SK-N-SH (cell line): ENCODE measurements at regions not wholly inside any gene's neighbourhood (a gene's known extent, or its start where the extent isn't known, plus 50 kb on each side); places are given as distances from the start of the nearest gene placed in this dataset.

Experiments used
- CTCF ChIA-PET: fragments of 300-600, 350-600 bp; formaldehyde crosslinking; extraction: SDS; loops from one replicate; lab custom pipeline; 2021; lab: Yijun Ruan, JAX
- POLR2A ChIA-PET: fragments of 350-600 bp; sonication (Branson Sonifier 250); formaldehyde crosslinking; extraction: SDS; loops from one replicate; lab custom pipeline; 2020; ENCODE audit warnings: antibody characterized with exemption, inconsistent platforms; lab: Yijun Ruan, JAX
- DNase-seq: peaks from one replicate; pipeline ENCODE4 v3.0.0; 2012
- H2AFZ ChIP-seq: fragments of 200-600 bp; sonication (generic); 2 replicates; pipeline ENCODE4 v1.8.1; 2016; ENCODE audit warnings: antibody characterized with exemption, mild to moderate bottlenecking, low read depth
- H3F3A ChIP-seq: fragments of 200-600 bp; sonication (generic); replicated peaks from 2 replicates; pipeline ENCODE3; 2016; ENCODE audit warnings: antibody characterized with exemption, mild to moderate bottlenecking; ENCODE audit not compliant: insufficient read depth
- H3K27ac ChIP-seq, 2 experiments: fragments of 200-500 bp in 1 of 2; fragments of 200-600 bp in 1 of 2; sonication (Bioruptor generic) in 1 of 2; sonication (generic), shearing (Covaris generic) in 1 of 2; 2 replicates each; pipeline versions ENCODE4 v1.5.1 to v1.6.1; 2014 to 2016; ENCODE audit warnings: low read depth in 2 of 2, inconsistent platforms in 1 of 2, low read length in 1 of 2, mild to moderate bottlenecking in 1 of 2, mixed read lengths in 1 of 2
- H3K27me3 ChIP-seq: fragments of 200-600 bp; sonication (generic), shearing (Covaris generic); 2 replicates; pipeline ENCODE4 v1.6.1; 2016; ENCODE audit warnings: mixed run types; ENCODE audit not compliant: insufficient read depth
- H3K36me3 ChIP-seq, 2 experiments: fragments of 200-500 bp in 1 of 2; fragments of 200-600 bp in 1 of 2; sonication (Bioruptor generic) in 1 of 2; sonication (generic) in 1 of 2; replicated peaks in 1 of 2; 2 replicates each; pipeline versions ENCODE3 to v1.5.1; 2014 to 2016; ENCODE audit warnings: low read length in 1 of 2, mild to moderate bottlenecking in 1 of 2; ENCODE audit not compliant: insufficient read depth in 2 of 2, control insufficient read depth in 1 of 2
- H3K4me1 ChIP-seq, 2 experiments: fragments of 200-500 bp in 1 of 2; fragments of 200-600 bp in 1 of 2; sonication (Bioruptor generic) in 1 of 2; sonication (generic), shearing (Covaris generic) in 1 of 2; 2 replicates each; pipeline versions ENCODE4 v1.5.1 to v1.6.1; 2014 to 2016; ENCODE audit warnings: low read depth in 1 of 2, low read length in 1 of 2, mixed run types in 1 of 2; ENCODE audit not compliant: insufficient read depth in 2 of 2, control insufficient read depth in 1 of 2
- H3K4me2 ChIP-seq: fragments of 200-600 bp; sonication (generic), shearing (Covaris generic); 2 replicates; pipeline ENCODE4 v1.6.1; 2017; ENCODE audit warnings: mixed run types
- H3K4me3 ChIP-seq, 2 experiments: fragments of 200-500 bp in 1 of 2; fragments of 200-600 bp in 1 of 2; sonication (Bioruptor generic) in 1 of 2; sonication (generic), shearing (Covaris generic) in 1 of 2; 2 replicates each; pipeline versions ENCODE4 v1.5.1 to v1.8.1; 2014 to 2016; ENCODE audit warnings: low read depth in 2 of 2, inconsistent platforms in 1 of 2, low read length in 1 of 2, mild to moderate bottlenecking in 1 of 2, mixed read lengths in 1 of 2, moderate library complexity in 1 of 2
- H3K79me2 ChIP-seq: fragments of 200-600 bp; sonication (generic); 2 replicates; pipeline ENCODE4 v1.8.1; 2017; ENCODE audit warnings: mild to moderate bottlenecking; ENCODE audit not compliant: insufficient read depth
- H3K9ac ChIP-seq: fragments of 200-600 bp; sonication (generic); 2 replicates; pipeline ENCODE4 v1.6.1; 2017; ENCODE audit warnings: mixed run types
- H3K9me2 ChIP-seq: fragments of 200-600 bp; sonication (generic); 2 replicates; pipeline ENCODE4 v1.6.1; 2017; ENCODE audit warnings: mixed run types
- H3K9me3 ChIP-seq: fragments of 200-600 bp; sonication (generic); 2 replicates; pipeline ENCODE4 v1.6.1; 2017; ENCODE audit warnings: mixed run types, mild to moderate bottlenecking, moderate library complexity
- H4K20me1 ChIP-seq: fragments of 200-600 bp; sonication (generic); 2 replicates; pipeline ENCODE4 v1.6.1; 2017; ENCODE audit warnings: mild to moderate bottlenecking, mixed run types; ENCODE audit not compliant: insufficient read depth
- CHD2 ChIP-seq: fragments of 150-350 bp; IDR thresholded peaks from 2 replicates; pipeline ENCODE4 v1.6.1; 2018; ENCODE audit warnings: low read length; ENCODE audit not compliant: partially characterized antibody
- ELF1 ChIP-seq: IDR thresholded peaks from 2 replicates; pipeline ENCODE4 v1.4.0; 2012
- EZH2phosphoT487 ChIP-seq: fragments of 200-600 bp; sonication (generic); IDR thresholded peaks from 2 replicates; pipeline ENCODE4 v1.6.1; 2017; ENCODE audit warnings: low read depth, mixed run types, mild to moderate bottlenecking, antibody characterized with exemption, moderate library complexity, borderline replicate concordance
- FOXM1 ChIP-seq: IDR thresholded peaks from 2 replicates; pipeline ENCODE4 v1.4.0; 2012; ENCODE audit warnings: low read depth, mild to moderate bottlenecking
- GABPA ChIP-seq: IDR thresholded peaks from 2 replicates; pipeline ENCODE4 v1.4.0; 2012; ENCODE audit warnings: low read depth, mild to moderate bottlenecking
- GATA2 ChIP-seq: sonication (generic); formaldehyde crosslinking; IDR thresholded peaks from 2 replicates; pipeline ENCODE4 v1.5.0; 2020; ENCODE audit warnings: mild to moderate bottlenecking, missing genetic modification reagents
- MXI1 ChIP-seq: IDR thresholded peaks from 2 replicates; pipeline ENCODE4 v1.6.1; 2012; ENCODE audit warnings: mild to moderate bottlenecking, low read depth, low read length, improper control_type of control experiment
- NRF1 ChIP-seq: IDR thresholded peaks from 2 replicates; pipeline ENCODE4 v1.6.1; 2012; ENCODE audit warnings: low read depth, mild to moderate bottlenecking, low read length
- POLR2AphosphoS5 ChIP-seq: IDR thresholded peaks from 2 replicates; pipeline ENCODE4 v1.6.1; 2012; ENCODE audit warnings: low read depth, low read length
- RFX5 ChIP-seq: IDR thresholded peaks from 2 replicates; pipeline ENCODE4 v1.6.1; 2012; ENCODE audit warnings: mild to moderate bottlenecking, improper control_type of control experiment, low read length
- RXRA ChIP-seq: IDR thresholded peaks from 2 replicates; pipeline ENCODE4 v1.4.0; 2012; ENCODE audit warnings: low read depth, mild to moderate bottlenecking, borderline replicate concordance
- SMC3 ChIP-seq: IDR thresholded peaks from 2 replicates; pipeline ENCODE4 v1.6.1; 2012; ENCODE audit warnings: low read depth, low read length, improper control_type of control experiment
- TAF1 ChIP-seq: IDR thresholded peaks from 2 replicates; pipeline ENCODE4 v1.6.1; 2012; ENCODE audit warnings: low read depth, mild to moderate bottlenecking, low read length, moderate library complexity, borderline replicate concordance
- TEAD4 ChIP-seq: IDR thresholded peaks from 2 replicates; pipeline ENCODE4 v1.4.0; 2012; ENCODE audit warnings: mild to moderate bottlenecking, borderline replicate concordance; ENCODE audit not compliant: insufficient read depth
- WGBS: methylation state at CpG from one replicate; pipeline ENCODE4 v1.1.6; 2017; ENCODE audit warnings: low lambda C conversion rate; 5-methylcytosine and 5-hydroxymethylcytosine counted together
- TF ChIP-seq, protein P1 (sequence below): IDR thresholded peaks from 2 replicates; pipeline ENCODE4 v1.4.0; 2012; ENCODE audit warnings: low read depth
- TF ChIP-seq, protein P2 (sequence below): IDR thresholded peaks from 2 replicates; pipeline ENCODE4 v1.6.1; 2012; ENCODE audit warnings: mild to moderate bottlenecking, low read depth, low read length, moderate library complexity
- TF ChIP-seq, protein P3 (sequence below): fragments of 150-350 bp; IDR thresholded peaks from 2 replicates; pipeline ENCODE4 v1.6.1; 2017; ENCODE audit warnings: antibody characterized with exemption, low read length, low read depth, borderline replicate concordance

DNA sequence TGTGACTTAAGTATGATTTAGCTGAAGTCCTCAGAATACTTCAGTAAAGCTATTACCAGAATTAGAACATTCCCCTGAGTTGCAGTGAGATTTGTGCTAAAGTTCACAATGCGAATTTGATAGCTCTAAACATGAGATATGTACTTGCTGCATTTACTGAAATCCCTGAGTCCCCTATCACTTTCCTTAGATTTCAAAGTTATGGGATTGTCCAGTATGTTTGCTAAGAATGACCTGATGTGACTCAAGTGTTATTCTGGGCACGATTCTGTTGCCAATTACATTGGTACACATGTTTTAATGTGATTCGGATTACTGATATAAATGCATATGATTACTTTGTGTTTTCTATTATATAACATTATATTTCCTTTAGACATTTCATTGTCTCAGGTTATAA, 91.3 kb upstream of the AMOT start:
- H3K4me3 ChIP-seq, result no peak overlapping the region
- H3K4me2 ChIP-seq, result no peak overlapping the region
- H2AFZ ChIP-seq, result no peak overlapping the region
- H3K36me3 ChIP-seq, result no peaks in the 10 kb centered on the region
- H3K27ac ChIP-seq, result no peak overlapping the region
- no peaks in the 10 kb centered on the region for H3K9me3 ChIP-seq
- H3K4me1 ChIP-seq, result no peaks in the 10 kb centered on the region
- no peak overlapping the region for H3K9ac ChIP-seq
- POLR2A ChIA-PET, result no interaction called here
- H3K27me3 ChIP-seq, result 0 out of 2 replicates have a peak, but pooled peaks cover 4% of the 10 kb centered on the region
- no peaks in the 10 kb centered on the region for H3K9me2 ChIP-seq
- WGBS, result 16% methylated on average over 3 of the region's 3 CpGs
- CTCF ChIA-PET, result no interaction called here
- H3K79me2 ChIP-seq, result no peaks in the 10 kb centered on the region
- H4K20me1 ChIP-seq, result no peaks in the 10 kb centered on the region
- H3F3A ChIP-seq, result no peaks in the 10 kb centered on the region
- TF ChIP-seq, protein P1, sequence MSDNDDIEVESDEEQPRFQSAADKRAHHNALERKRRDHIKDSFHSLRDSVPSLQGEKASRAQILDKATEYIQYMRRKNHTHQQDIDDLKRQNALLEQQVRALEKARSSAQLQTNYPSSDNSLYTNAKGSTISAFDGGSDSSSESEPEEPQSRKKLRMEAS, result no peak
- TF ChIP-seq ELF1, result no peak
- no peak for TF ChIP-seq MXI1
- TF ChIP-seq, protein P2, sequence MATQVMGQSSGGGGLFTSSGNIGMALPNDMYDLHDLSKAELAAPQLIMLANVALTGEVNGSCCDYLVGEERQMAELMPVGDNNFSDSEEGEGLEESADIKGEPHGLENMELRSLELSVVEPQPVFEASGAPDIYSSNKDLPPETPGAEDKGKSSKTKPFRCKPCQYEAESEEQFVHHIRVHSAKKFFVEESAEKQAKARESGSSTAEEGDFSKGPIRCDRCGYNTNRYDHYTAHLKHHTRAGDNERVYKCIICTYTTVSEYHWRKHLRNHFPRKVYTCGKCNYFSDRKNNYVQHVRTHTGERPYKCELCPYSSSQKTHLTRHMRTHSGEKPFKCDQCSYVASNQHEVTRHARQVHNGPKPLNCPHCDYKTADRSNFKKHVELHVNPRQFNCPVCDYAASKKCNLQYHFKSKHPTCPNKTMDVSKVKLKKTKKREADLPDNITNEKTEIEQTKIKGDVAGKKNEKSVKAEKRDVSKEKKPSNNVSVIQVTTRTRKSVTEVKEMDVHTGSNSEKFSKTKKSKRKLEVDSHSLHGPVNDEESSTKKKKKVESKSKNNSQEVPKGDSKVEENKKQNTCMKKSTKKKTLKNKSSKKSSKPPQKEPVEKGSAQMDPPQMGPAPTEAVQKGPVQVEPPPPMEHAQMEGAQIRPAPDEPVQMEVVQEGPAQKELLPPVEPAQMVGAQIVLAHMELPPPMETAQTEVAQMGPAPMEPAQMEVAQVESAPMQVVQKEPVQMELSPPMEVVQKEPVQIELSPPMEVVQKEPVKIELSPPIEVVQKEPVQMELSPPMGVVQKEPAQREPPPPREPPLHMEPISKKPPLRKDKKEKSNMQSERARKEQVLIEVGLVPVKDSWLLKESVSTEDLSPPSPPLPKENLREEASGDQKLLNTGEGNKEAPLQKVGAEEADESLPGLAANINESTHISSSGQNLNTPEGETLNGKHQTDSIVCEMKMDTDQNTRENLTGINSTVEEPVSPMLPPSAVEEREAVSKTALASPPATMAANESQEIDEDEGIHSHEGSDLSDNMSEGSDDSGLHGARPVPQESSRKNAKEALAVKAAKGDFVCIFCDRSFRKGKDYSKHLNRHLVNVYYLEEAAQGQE, result no peak
- no peak for TF ChIP-seq TEAD4
- DNase-seq, result no peak

DNA sequence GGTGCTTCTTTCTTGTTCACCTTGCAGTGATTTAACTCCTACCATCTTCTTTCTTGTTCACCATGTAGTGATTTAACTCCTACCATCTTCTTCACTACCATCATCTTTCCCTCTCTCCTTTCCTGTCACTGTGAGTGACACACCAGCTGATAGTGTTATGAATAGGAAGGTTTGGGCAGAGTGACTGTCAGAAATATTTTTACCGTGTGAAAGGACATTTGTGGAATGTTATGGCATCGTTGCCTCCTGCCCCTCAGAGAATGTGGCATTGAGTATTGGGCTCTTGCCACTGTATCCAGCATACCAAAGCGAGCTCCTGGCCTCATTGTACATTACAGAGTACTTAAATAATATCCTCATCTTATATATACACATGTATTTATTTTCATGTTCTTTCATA, 90.8 kb upstream of the AMOT start:
- no peak for DNase-seq
- TF ChIP-seq RFX5 (no peak), MXI1 (no peak), GATA2 (CRISPR knock-in tag) (no peak), ELF1 (no peak), RXRA (no peak), POLR2AphosphoS5 (no peak), FOXM1 (no peak), SMC3 (no peak), TAF1 (no peak), CHD2 (no peak), EZH2phosphoT487 (no peak), NRF1 (no peak), TEAD4 (no peak), GABPA (no peak)
- TF ChIP-seq, protein P3, sequence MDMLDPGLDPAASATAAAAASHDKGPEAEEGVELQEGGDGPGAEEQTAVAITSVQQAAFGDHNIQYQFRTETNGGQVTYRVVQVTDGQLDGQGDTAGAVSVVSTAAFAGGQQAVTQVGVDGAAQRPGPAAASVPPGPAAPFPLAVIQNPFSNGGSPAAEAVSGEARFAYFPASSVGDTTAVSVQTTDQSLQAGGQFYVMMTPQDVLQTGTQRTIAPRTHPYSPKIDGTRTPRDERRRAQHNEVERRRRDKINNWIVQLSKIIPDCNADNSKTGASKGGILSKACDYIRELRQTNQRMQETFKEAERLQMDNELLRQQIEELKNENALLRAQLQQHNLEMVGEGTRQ, result no peak
- TF ChIP-seq, protein P2, result no peak
- Histone ChIP-seq H3K27me3 (0 out of 2 replicates have a peak, but pooled peaks cover 4% of the 10 kb centered on the region), H3K9me2 (no peaks in the 10 kb centered on the region), H3K9ac (no peak overlapping the region), H3K4me3 (no peak overlapping the region), H3K4me1 (no peaks in the 10 kb centered on the region), H3F3A (no peaks in the 10 kb centered on the region), H3K79me2 (no peaks in the 10 kb centered on the region), H3K4me2 (no peak overlapping the region), H3K9me3 (no peaks in the 10 kb centered on the region), H4K20me1 (no peaks in the 10 kb centered on the region), H3K27ac (no peak overlapping the region), H3K36me3 (no peaks in the 10 kb centered on the region), H2AFZ (no peak overlapping the region)
- WGBS, result 19% methylated on average over 3 of the region's 3 CpGs
- ChIA-PET POLR2A (no interaction called here), CTCF (no interaction called here)
